IMR-90 (cell line): ENCODE measurements at regions not wholly inside any gene's neighbourhood (a gene's known extent, or its start where the extent isn't known, plus 50 kb on each side); places are given as distances from the start of the nearest gene placed in this dataset.

Experiments used
- ATAC-seq: fragments of 200-7000 bp; cut with Tn5 transposase; 2 replicates; pipeline ENCODE4 v1.9.1; 2020; ENCODE audit warnings: low read depth, mild to moderate bottlenecking, moderate library complexity
- BruUV-seq: library from RNA; stranded (reverse); fragments of 400-500 nt; replicated peaks from 2 replicates; lab custom pipeline; 2021; lab: Mats Ljungman, UMichigan
- CTCF ChIA-PET: fragments of 300-600 bp; formaldehyde crosslinking; extraction: SDS; loops from one replicate; lab custom pipeline; 2021; ENCODE audit warnings: antibody characterized with exemption; lab: Yijun Ruan, JAX
- POLR2A ChIA-PET: fragments of 300-600 bp; sonication (Branson Sonifier 250); formaldehyde crosslinking; loops from one replicate; lab custom pipeline; 2022; ENCODE audit warnings: antibody characterized with exemption; ENCODE audit not compliant: unreplicated experiment; lab: Charles Lee
- DNase-seq: peaks from one replicate; pipeline ENCODE4 v3.0.0; 2013
- H2AFZ ChIP-seq: replicated peaks from 2 replicates; pipeline ENCODE3; 2013; ENCODE audit warnings: low read length, mild to moderate bottlenecking; ENCODE audit not compliant: poor library complexity
- H2AK5ac ChIP-seq: 2 replicates; pipeline ENCODE4 v1.6.1; 2013; ENCODE audit warnings: low read depth, low read length, inconsistent platforms
- H2AK9ac ChIP-seq: replicated peaks from 2 replicates; pipeline ENCODE3; 2013; ENCODE audit warnings: mild to moderate bottlenecking, low read depth, low read length, moderate library complexity; ENCODE audit not compliant: poor library complexity
- H2BK120ac ChIP-seq: 2 replicates; pipeline ENCODE4 v1.6.1; 2013; ENCODE audit warnings: low read depth, low read length, inconsistent platforms
- H2BK15ac ChIP-seq: 3 replicates; pipeline ENCODE4 v1.6.1; 2013; ENCODE audit warnings: low read depth, low read length, inconsistent platforms
- H2BK20ac ChIP-seq: 2 replicates; pipeline ENCODE4 v1.6.1; 2013; ENCODE audit warnings: low read depth, mild to moderate bottlenecking, inconsistent platforms, low read length, moderate library complexity
- H2BK5ac ChIP-seq: 2 replicates; pipeline ENCODE4 v1.6.1; 2013; ENCODE audit warnings: mild to moderate bottlenecking, low read depth, low read length, inconsistent platforms; ENCODE audit not compliant: poor library complexity, severe bottlenecking
- H3K14ac ChIP-seq: replicated peaks from 2 replicates; pipeline ENCODE4 v1.6.1; 2013; ENCODE audit warnings: low read depth, low read length, inconsistent platforms
- H3K18ac ChIP-seq: 2 replicates; pipeline ENCODE4 v1.6.1; 2013; ENCODE audit warnings: low read depth, low read length, control low read depth
- H3K23ac ChIP-seq: 2 replicates; pipeline ENCODE4 v1.6.1; 2013; ENCODE audit warnings: low read depth, low read length, inconsistent platforms
- H3K27ac ChIP-seq: 2 replicates; pipeline ENCODE4 v1.5.1; 2013; ENCODE audit warnings: mild to moderate bottlenecking, control low read depth, low read length; ENCODE audit not compliant: insufficient read depth
- H3K27me3 ChIP-seq: 2 replicates; pipeline ENCODE4 v1.6.1; 2013; ENCODE audit warnings: low read length; ENCODE audit not compliant: control insufficient read depth, insufficient read depth
- H3K36me3 ChIP-seq: 2 replicates; pipeline ENCODE4 v1.6.1; 2013; ENCODE audit warnings: low read length, mixed read lengths; ENCODE audit not compliant: control insufficient read depth, insufficient read depth
- H3K4ac ChIP-seq: 2 replicates; pipeline ENCODE4 v1.6.1; 2013; ENCODE audit warnings: low read depth, low read length, inconsistent platforms
- H3K4me1 ChIP-seq: 2 replicates; pipeline ENCODE4 v1.6.1; 2013; ENCODE audit warnings: low read length, mixed read lengths; ENCODE audit not compliant: control insufficient read depth, insufficient read depth
- H3K4me2 ChIP-seq: 2 replicates; pipeline ENCODE4 v1.6.1; 2013; ENCODE audit warnings: low read depth, mild to moderate bottlenecking, control low read depth, low read length, moderate library complexity
- H3K4me3 ChIP-seq: 2 replicates; pipeline ENCODE4 v1.5.1; 2013; ENCODE audit warnings: low read depth, mild to moderate bottlenecking, control low read depth, low read length, moderate library complexity; ENCODE audit not compliant: insufficient read depth
- H3K56ac ChIP-seq: 2 replicates; pipeline ENCODE4 v1.6.1; 2013; ENCODE audit warnings: low read length, inconsistent platforms; ENCODE audit not compliant: insufficient read depth; ENCODE audit errors: extremely low read depth
- H3K79me1 ChIP-seq, 2 experiments: 2 replicates each; pipeline ENCODE4 v1.6.1; 2013; ENCODE audit warnings: low read length in 2 of 2, inconsistent platforms in 1 of 2, low read depth in 1 of 2
- H3K9ac ChIP-seq: 2 replicates; pipeline ENCODE4 v1.6.1; 2013; ENCODE audit warnings: low read depth, low read length, control low read depth
- H3K9me1 ChIP-seq: 2 replicates; pipeline ENCODE4 v1.6.1; 2013; ENCODE audit warnings: low read length, inconsistent platforms; ENCODE audit not compliant: insufficient read depth
- H3K9me3 ChIP-seq: 2 replicates; pipeline ENCODE4 v1.6.1; 2013; ENCODE audit warnings: low read length; ENCODE audit not compliant: control insufficient read depth, insufficient read depth
- H4K20me1 ChIP-seq: 2 replicates; pipeline ENCODE4 v1.6.1; 2013; ENCODE audit warnings: low read length, inconsistent platforms; ENCODE audit not compliant: insufficient read depth
- H4K5ac ChIP-seq: 2 replicates; pipeline ENCODE4 v1.6.1; 2013; ENCODE audit warnings: mild to moderate bottlenecking, low read depth, low read length, control low read depth
- H4K8ac ChIP-seq, 2 experiments: 2 replicates each; pipeline ENCODE4 v1.6.1; 2013; ENCODE audit warnings: low read depth in 2 of 2, low read length in 2 of 2, control low read depth in 1 of 2, inconsistent platforms in 1 of 2
- H4K91ac ChIP-seq: 2 replicates; pipeline ENCODE4 v1.6.1; 2013; ENCODE audit warnings: low read depth, low read length, inconsistent platforms; ENCODE audit not compliant: insufficient read depth
- CTCF ChIP-seq: conservative IDR thresholded peaks from 2 replicates; pipeline ENCODE4 v1.5.1; 2012; ENCODE audit warnings: mild to moderate bottlenecking, low read depth, low read length, improper control_type of control experiment
- MXI1 ChIP-seq: IDR thresholded peaks from 2 replicates; pipeline ENCODE4 v1.6.1; 2012; ENCODE audit warnings: low read depth, mild to moderate bottlenecking, low read length, moderate library complexity, borderline replicate concordance
- SMC3 ChIP-seq: fragments of 150-350 bp; IDR thresholded peaks from 2 replicates; pipeline ENCODE4 v1.6.1; 2016; ENCODE audit warnings: low read depth, mild to moderate bottlenecking, antibody characterized with exemption, low read length, moderate library complexity
- USF2 ChIP-seq: fragments of 150-350 bp; IDR thresholded peaks from 2 replicates; pipeline ENCODE4 v1.6.1; 2017; ENCODE audit warnings: mild to moderate bottlenecking, antibody characterized with exemption, low read length, low read depth
- WGBS, 2 experiments: methylation state at CpG; one replicate each; pipeline versions ENCODE4 v1.1.5 to v1.1.7; 2013; ENCODE audit warnings: missing lambda C conversion rate in 2 of 2; ENCODE audit not compliant: insufficient read length in 1 of 2; ENCODE audit errors: extremely low coverage in 2 of 2; 5-methylcytosine and 5-hydroxymethylcytosine counted together
- dilution Hi-C: fragments of 300-500 bp; cut with HindIII; formaldehyde crosslinking; loops from one replicate; pipeline ENCODE4 v1.14.3; 2018; ENCODE audit warnings: low sequenced_read_pairs; ENCODE audit not compliant: unreplicated experiment
- in situ Hi-C: fragments of 300-500 bp; cut with MboI; formaldehyde crosslinking; loops from 3 replicates; pipeline ENCODE4 v1.14.3; 2019; ENCODE audit warnings: low sequenced_read_pairs, inconsistent platforms, mixed read lengths
- intact Hi-C: fragments of 100-400 bp; cut with micrococcal nuclease; formaldehyde crosslinking; loops from 2 replicates; pipeline ENCODE4 v1.10.0; 2022

GRCh38 chr11:21986361-21986760 is 206.5 kb upstream of the ANO5 start:
- Histone ChIP-seq H2AK9ac (no peak overlapping the region), H2AK5ac (no peak overlapping the region), H3K14ac (no peak overlapping the region), H3K4me3 (no peak overlapping the region), H3K18ac (no peak overlapping the region), H3K9me1 (no peaks in the 10 kb centered on the region), H3K4me1 (no peaks in the 10 kb centered on the region), H2BK20ac (no peak overlapping the region), H4K20me1 (no peaks in the 10 kb centered on the region), H4K5ac (no peak overlapping the region), H4K91ac (no peak overlapping the region), H2AFZ (no peak overlapping the region), H3K23ac (no peak overlapping the region), H3K9ac (no peak overlapping the region), H3K56ac (no peak overlapping the region), H2BK5ac (no peak overlapping the region), H3K79me1 (no peaks in the 10 kb centered on the region), H4K8ac (no peak overlapping the region), H3K27ac (no peak overlapping the region), H3K36me3 (no peaks in the 10 kb centered on the region), H2BK120ac (no peak overlapping the region), H2BK15ac (no peak overlapping the region), H3K4ac (no peak overlapping the region), H3K27me3 (no peaks in the 10 kb centered on the region), H3K4me2 (no peak overlapping the region), H3K9me3 (peaks cover 8% of the 10 kb centered on the region)
- intact Hi-C loops (no loop called here), dilution Hi-C loops (no loop called here), in situ Hi-C loops (no loop called here)
- whole genome bisulfite sequencing, 2 experiments: 17% methylated on average over 1 of the region's 2 CpGs; no CpG with 5 or more reads in 1 of the 2 experiments
- ATAC-seq: no peak
- ChIA-PET CTCF (no interaction called here), POLR2A (no interaction called here)
- TF ChIP-seq MXI1 (no peak), CTCF (no peak), USF2 (no peak), SMC3 (no peak)
- BruUV-seq: no TSS peak
- DNase-seq: no peak
